ENCODE measurements at regions not wholly inside any gene's neighbourhood (a gene's known extent, or its start where the extent isn't known, plus 50 kb on each side); places are given as distances from the start of the nearest gene placed in this dataset.

GRCh38 chr5:34412736-34413135 is 243.4 kb upstream of the RAI14 start:
- TF ChIP-seq MYC (IDR thresholded peaks at IDR 0.05; ENCODE audit: low read depth, low read length), result no peak
- no peak for TF ChIP-seq CTCF (IDR thresholded peaks at IDR 0.05; ENCODE audit: extremely low read depth in 1 of 2, insufficient read depth in 1 of 2, low read depth in 1 of 2, low read length in 2 of 2)
- TF ChIP-seq POLR2AphosphoS5 (IDR thresholded peaks at IDR 0.05; ENCODE audit: insufficient read depth, low read depth, low read length), result no peak
- no peak for TF ChIP-seq MAX (IDR thresholded peaks at IDR 0.05; ENCODE audit: insufficient read depth, insufficient read length)
- no peak for TF ChIP-seq EZH2 (IDR thresholded peaks at IDR 0.05; ENCODE audit: borderline replicate concordance, low read depth, low read length, severe bottlenecking)
- TF ChIP-seq JUN (IDR thresholded peaks at IDR 0.05; ENCODE audit: borderline replicate concordance, insufficient read depth, insufficient read length, low read depth), result no peak
